B cell (primary cell): ENCODE measurements at regions not wholly inside any gene's neighbourhood (a gene's known extent, or its start where the extent isn't known, plus 50 kb on each side); places are given as distances from the start of the nearest gene placed in this dataset.

Experiments
- ATAC-seq: fragments of 200-7000 bp; cut with Tn5 transposase; one replicate; pipeline ENCODE4 v1.10.0; 2021; ENCODE audit warnings: low read depth, mild to moderate bottlenecking, moderate number of reproducible peaks, moderate library complexity
- CTCF ChIA-PET: fragments of 350-600 bp; sonication (Branson Sonifier 250); formaldehyde crosslinking; loops from one replicate; lab custom pipeline; 2021; ENCODE audit warnings: antibody characterized with exemption, inconsistent platforms; lab: Charles Lee
- POLR2A ChIA-PET: fragments of 350-600 bp; sonication (Branson Sonifier 250); formaldehyde crosslinking; loops from one replicate; lab custom pipeline; 2021; ENCODE audit warnings: antibody characterized with exemption; lab: Charles Lee
- DNase-seq: peaks from one replicate; pipeline ENCODE4 v3.0.0; 2013
- H2AFZ ChIP-seq: 2 replicates; pipeline ENCODE4 v1.6.1; 2012; ENCODE audit warnings: mild to moderate bottlenecking, low read depth, low read length; ENCODE audit not compliant: insufficient read depth, poor library complexity, severe bottlenecking
- H3K27ac ChIP-seq, 2 donors: 1 replicate in 1 of 2; 2 replicates in 1 of 2; pipeline ENCODE4 v1.5.1; 2012 to 2013; ENCODE audit warnings: low read length in 2 of 2, mild to moderate bottlenecking in 2 of 2, moderate library complexity in 1 of 2
- H3K27me3 ChIP-seq, 4 experiments: fragments of 200-600 bp in 1 of 4; sonication (generic) in 1 of 4; replicated peaks in 1 of 4; 1 replicate in 2 of 4; 2 replicates in 2 of 4; pipeline versions ENCODE4 v1.6.1 to v1.7.0; 2013 to 2016; ENCODE audit warnings: low read length in 3 of 4, mild to moderate bottlenecking in 2 of 4, mixed read lengths in 1 of 4, moderate library complexity in 1 of 4; ENCODE audit not compliant: insufficient read depth in 4 of 4, control insufficient read depth in 3 of 4; ENCODE audit errors: control extremely low read depth in 1 of 4
- H3K36me3 ChIP-seq, 2 experiments: replicated peaks in 1 of 2; 1 replicate in 1 of 2; 2 replicates in 1 of 2; pipeline versions ENCODE4 v1.6.1 to v1.7.1; 2013; ENCODE audit warnings: low read length in 1 of 2; ENCODE audit not compliant: insufficient read depth in 2 of 2, control insufficient read depth in 1 of 2; ENCODE audit errors: control extremely low read depth in 1 of 2, extremely low read depth in 1 of 2
- H3K4me1 ChIP-seq, 2 donors: fragments of 200-600 bp in 1 of 2; sonication (generic) in 1 of 2; 1 replicate in 1 of 2; 2 replicates in 1 of 2; pipeline versions ENCODE4 v1.5.1 to v1.6.1; 2013 to 2017; ENCODE audit warnings: low read length in 2 of 2; ENCODE audit not compliant: control insufficient read depth in 2 of 2, insufficient read depth in 2 of 2
- H3K4me2 ChIP-seq: replicated peaks from 2 replicates; pipeline ENCODE3; 2012; ENCODE audit warnings: mild to moderate bottlenecking, low read depth, low read length; ENCODE audit not compliant: poor library complexity, severe bottlenecking
- H3K4me3 ChIP-seq, 5 experiments: fragments of 200-600 bp in 1 of 5; sonication (generic) in 1 of 5; 1 replicate in 3 of 5; 2 replicates in 2 of 5; pipeline versions ENCODE4 v1.5.1 to v1.7.0; 2011 to 2016; ENCODE audit warnings: low read length in 4 of 5, mild to moderate bottlenecking in 4 of 5, low read depth in 2 of 5, control low read depth in 1 of 5, moderate library complexity in 1 of 5; ENCODE audit not compliant: insufficient read depth in 1 of 5; ENCODE audit errors: control extremely low read depth in 1 of 5, extremely low read depth in 1 of 5
- H3K79me2 ChIP-seq: fragments of 200-600 bp; sonication (generic); one replicate; pipeline ENCODE4 v1.6.0; 2016; ENCODE audit warnings: low read length; ENCODE audit not compliant: control insufficient read depth, insufficient read depth
- H3K9ac ChIP-seq: fragments of 200-600 bp; sonication (generic); 2 replicates; pipeline ENCODE4 v1.6.1; 2017; ENCODE audit warnings: mild to moderate bottlenecking, low read length, moderate library complexity
- H3K9me3 ChIP-seq, 3 donors: one replicate each; pipeline versions ENCODE4 v1.6.1 to v1.7.1; 2013; ENCODE audit warnings: low read length in 2 of 3; ENCODE audit not compliant: control insufficient read depth in 2 of 3, insufficient read depth in 1 of 3; ENCODE audit errors: control extremely low read depth in 1 of 3
- H4K20me1 ChIP-seq: 2 replicates; pipeline ENCODE4 v1.6.0; 2012; ENCODE audit warnings: mild to moderate bottlenecking, low read length; ENCODE audit not compliant: insufficient read depth, control insufficient read depth, poor library complexity, severe bottlenecking
- H3K27ac Mint-ChIP-seq: one replicate; pipeline ENCODE4 v1.8.0; 2021; ENCODE audit warnings: mixed read lengths
- H3K27me3 Mint-ChIP-seq: one replicate; pipeline ENCODE4 v1.8.0; 2021; ENCODE audit warnings: mixed read lengths
- H3K4me1 Mint-ChIP-seq: one replicate; pipeline ENCODE4 v1.8.0; 2021; ENCODE audit warnings: mixed read lengths
- H3K4me3 Mint-ChIP-seq: one replicate; pipeline ENCODE4 v1.8.0; 2021; ENCODE audit warnings: mixed read lengths
- H3K9me3 Mint-ChIP-seq: one replicate; pipeline ENCODE4 v1.8.0; 2022; ENCODE audit warnings: mixed read lengths; ENCODE audit not compliant: insufficient read depth
- CTCF ChIP-seq: fragments of 200-600 bp; IDR thresholded peaks from one replicate; pipeline ENCODE4 v1.8.0; 2022; ENCODE audit warnings: antibody characterized with exemption, mild to moderate bottlenecking
- EZH2 ChIP-seq: IDR thresholded peaks from 2 replicates; pipeline ENCODE4 v1.6.1; 2012; ENCODE audit warnings: borderline replicate concordance, low read depth, mild to moderate bottlenecking, moderate library complexity, low read length; ENCODE audit not compliant: insufficient read depth, poor library complexity, severe bottlenecking
- WGBS: methylation state at CpG from one replicate; pipeline ENCODE4 v1.1.5; 2013; ENCODE audit warnings: missing lambda C conversion rate; ENCODE audit not compliant: insufficient coverage; 5-methylcytosine and 5-hydroxymethylcytosine counted together
- intact Hi-C: fragments of 100-400 bp; cut with micrococcal nuclease; formaldehyde crosslinking; loops from one replicate; pipeline ENCODE4 v1.10.0; 2022

GRCh38 chr3:159749406-159749805, 239.2 kb upstream of the IL12A start:
- H3K27me3 Mint-ChIP-seq: peaks cover 16% of the 10 kb centered on the region
- Histone ChIP-seq H3K9ac (no peak overlapping the region), H3K9me3 (no peaks in the 10 kb centered on the region), H4K20me1 (no peaks in the 10 kb centered on the region), H3K4me1 (no peaks in the 10 kb centered on the region), H2AFZ (no peak overlapping the region), H3K27ac (no peak overlapping the region), H3K4me2 (no peak overlapping the region), H3K27me3 (no peaks in the 10 kb centered on the region), H3K79me2 (no peaks in the 10 kb centered on the region), H3K4me3 (no peak overlapping the region), H3K36me3 (no peaks in the 10 kb centered on the region)
- no peak for DNase-seq
- no peak overlapping the region for H3K27ac Mint-ChIP-seq
- WGBS: 90% methylated on average over 3 of the region's 4 CpGs
- TF ChIP-seq EZH2 (no peak), CTCF (no peak)
- no peak overlapping the region for H3K4me3 Mint-ChIP-seq
- POLR2A ChIA-PET: no interaction called here
- H3K9me3 Mint-ChIP-seq: no peaks in the 10 kb centered on the region
- H3K4me1 Mint-ChIP-seq: no peaks in the 10 kb centered on the region
- ATAC-seq: no peak
- CTCF ChIA-PET: no interaction called here
- intact Hi-C loops: no loop called here

GRCh38 chr3:159751146-159751545, 237.5 kb upstream of the IL12A start:
- ChIA-PET POLR2A (no interaction called here), CTCF (no interaction called here)
- Histone ChIP-seq H3K27ac (no peak overlapping the region), H3K27me3 (no peaks in the 10 kb centered on the region), H3K9me3 (peaks cover 0 to 9% (median 0%) of the 10 kb centered on the region in 3 donors), H2AFZ (no peak overlapping the region), H4K20me1 (no peaks in the 10 kb centered on the region), H3K79me2 (no peaks in the 10 kb centered on the region), H3K36me3 (no peaks in the 10 kb centered on the region), H3K9ac (no peak overlapping the region), H3K4me2 (no peak overlapping the region), H3K4me3 (no peak overlapping the region), H3K4me1 (no peaks in the 10 kb centered on the region)
- Mint-ChIP-seq H3K9me3 (no peaks in the 10 kb centered on the region), H3K4me3 (no peak overlapping the region), H3K27ac (no peak overlapping the region), H3K4me1 (no peaks in the 10 kb centered on the region), H3K27me3 (peaks cover 16% of the 10 kb centered on the region)
- no peak for ATAC-seq
- TF ChIP-seq EZH2: no peak
- TF ChIP-seq CTCF: no peak
- intact Hi-C loops: no loop called here
- DNase-seq: no peak
